ENCODE measurements at regions not wholly inside any gene's neighbourhood (a gene's known extent, or its start where the extent isn't known, plus 50 kb on each side); places are given as distances from the start of the nearest gene placed in this dataset.

DNA sequence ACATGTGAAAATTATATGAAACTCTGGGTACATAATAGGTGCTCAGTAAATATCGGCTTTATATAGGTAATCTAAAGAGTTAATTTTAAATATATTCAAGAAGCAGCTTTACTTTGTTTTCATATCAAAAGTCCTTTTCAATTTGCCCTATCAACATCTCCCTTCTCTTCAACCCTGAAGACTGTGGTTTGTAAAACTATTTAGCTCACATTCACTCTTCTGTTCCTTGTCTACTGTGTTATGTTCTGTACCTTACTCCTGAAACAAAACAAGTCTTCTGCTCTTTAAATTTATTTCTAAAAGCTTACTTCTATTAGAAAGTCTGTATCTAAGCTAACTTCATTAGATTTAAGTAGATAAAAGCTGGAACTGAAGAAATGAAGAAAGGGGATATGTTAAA is 301.7 kb upstream of the PMFBP1 start:
- intact Hi-C loops (cut with DNase I), result no loop called here
- H3K27ac ChIP-seq, result no peak overlapping the region
- no peaks in the 10 kb centered on the region for H3K9me3 ChIP-seq
- H3K27me3 ChIP-seq, result no peaks in the 10 kb centered on the region
- no peak overlapping the region for H3K4me3 ChIP-seq
- no peaks in the 10 kb centered on the region for H3K36me3 ChIP-seq
- TF ChIP-seq POLR2A (IDR thresholded peaks at IDR 0.05) (no peak), POLR2AphosphoS5 (IDR thresholded peaks at IDR 0.05; ENCODE audit: insufficient read depth in 1 of 2, low read depth in 1 of 2) (no peak)
- TF ChIP-seq, protein P1, sequence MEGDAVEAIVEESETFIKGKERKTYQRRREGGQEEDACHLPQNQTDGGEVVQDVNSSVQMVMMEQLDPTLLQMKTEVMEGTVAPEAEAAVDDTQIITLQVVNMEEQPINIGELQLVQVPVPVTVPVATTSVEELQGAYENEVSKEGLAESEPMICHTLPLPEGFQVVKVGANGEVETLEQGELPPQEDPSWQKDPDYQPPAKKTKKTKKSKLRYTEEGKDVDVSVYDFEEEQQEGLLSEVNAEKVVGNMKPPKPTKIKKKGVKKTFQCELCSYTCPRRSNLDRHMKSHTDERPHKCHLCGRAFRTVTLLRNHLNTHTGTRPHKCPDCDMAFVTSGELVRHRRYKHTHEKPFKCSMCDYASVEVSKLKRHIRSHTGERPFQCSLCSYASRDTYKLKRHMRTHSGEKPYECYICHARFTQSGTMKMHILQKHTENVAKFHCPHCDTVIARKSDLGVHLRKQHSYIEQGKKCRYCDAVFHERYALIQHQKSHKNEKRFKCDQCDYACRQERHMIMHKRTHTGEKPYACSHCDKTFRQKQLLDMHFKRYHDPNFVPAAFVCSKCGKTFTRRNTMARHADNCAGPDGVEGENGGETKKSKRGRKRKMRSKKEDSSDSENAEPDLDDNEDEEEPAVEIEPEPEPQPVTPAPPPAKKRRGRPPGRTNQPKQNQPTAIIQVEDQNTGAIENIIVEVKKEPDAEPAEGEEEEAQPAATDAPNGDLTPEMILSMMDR (IDR thresholded peaks at IDR 0.05), result no peak
- H3K4me1 ChIP-seq, result no peaks in the 10 kb centered on the region
- no peak for DNase-seq (ENCODE audit: extremely low spot score in 2 of 2)

DNA sequence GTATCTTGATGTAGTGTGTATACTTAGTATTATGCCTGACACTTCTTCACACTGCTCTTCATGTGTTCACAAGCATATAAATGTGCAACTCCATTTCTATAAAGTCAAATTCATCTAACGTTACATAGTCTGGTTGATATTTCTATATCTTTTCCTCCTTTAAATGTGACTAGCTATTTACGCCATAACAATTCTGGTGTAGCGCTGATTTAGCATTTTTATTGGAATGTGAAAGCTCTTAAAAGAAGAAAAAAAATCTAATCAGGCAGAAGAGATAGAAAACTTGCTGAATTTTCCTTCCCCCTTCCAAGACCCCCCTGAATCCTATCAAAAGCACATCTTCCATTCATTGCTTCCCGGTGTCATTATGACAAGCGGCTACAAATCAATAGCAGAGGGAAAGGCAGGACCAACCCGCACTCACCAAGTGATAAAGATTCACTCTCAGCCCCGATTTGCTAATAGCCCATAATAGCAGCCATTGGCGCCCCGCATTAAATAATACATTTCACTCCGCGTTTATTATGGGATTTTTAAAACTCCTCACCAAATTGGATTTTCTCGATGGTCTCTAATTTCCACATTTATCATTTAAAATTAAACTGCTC is 299.5 kb upstream of the PMFBP1 start:
- TF ChIP-seq POLR2AphosphoS5 (IDR thresholded peaks at IDR 0.05; ENCODE audit: insufficient read depth in 1 of 2, low read depth in 1 of 2) (no peak), POLR2A (IDR thresholded peaks at IDR 0.05) (no peak)
- TF ChIP-seq, protein P1 (IDR thresholded peaks at IDR 0.05), result no peak
- intact Hi-C loops (cut with DNase I), result no loop called here
- no peaks in the 10 kb centered on the region for H3K27me3 ChIP-seq
- H3K36me3 ChIP-seq, result no peaks in the 10 kb centered on the region
- H3K9me3 ChIP-seq, result no peaks in the 10 kb centered on the region
- no peak for DNase-seq (ENCODE audit: extremely low spot score in 2 of 2)
- no peak overlapping the region for H3K27ac ChIP-seq
- H3K4me1 ChIP-seq, result no peaks in the 10 kb centered on the region
- H3K4me3 ChIP-seq, result no peak overlapping the region

DNA sequence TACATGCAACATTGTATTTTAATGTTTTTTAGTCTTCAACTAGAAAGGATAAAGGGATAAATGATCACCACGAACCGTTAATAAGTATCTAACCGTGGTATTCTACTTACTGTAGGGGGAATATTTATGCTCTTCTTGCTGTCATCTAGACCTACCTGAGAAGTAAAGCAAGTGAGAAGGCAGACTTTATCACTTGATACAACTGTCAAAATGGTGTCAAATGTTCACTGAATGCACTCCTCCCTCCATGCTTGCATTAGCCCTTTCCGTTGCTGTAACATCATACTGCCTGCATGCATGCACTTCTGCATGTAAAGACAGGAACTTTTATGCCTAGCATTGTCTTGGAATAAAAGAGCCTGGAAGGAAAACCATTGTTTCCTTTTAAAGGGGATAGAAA is 298.6 kb upstream of the PMFBP1 start:
- no peak for DNase-seq (ENCODE audit: extremely low spot score in 2 of 2)

DNA sequence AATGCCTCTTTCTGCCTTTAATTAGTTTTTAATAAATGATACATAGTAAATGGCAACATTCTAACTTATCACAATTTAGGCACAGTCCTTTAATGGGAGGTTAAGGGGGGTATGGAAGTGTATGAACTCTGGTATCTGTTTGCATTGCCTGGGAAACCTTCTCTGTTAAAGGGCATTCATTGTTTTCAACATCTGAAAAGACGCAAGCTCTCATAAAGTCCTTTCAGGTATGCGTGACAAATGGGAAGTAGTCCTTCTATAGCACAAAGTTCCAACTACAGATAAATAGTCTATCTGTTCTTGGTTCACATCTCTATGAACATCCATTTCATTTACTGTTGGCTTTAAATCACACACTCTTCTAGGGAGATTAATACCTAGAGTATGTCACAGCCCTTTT is 298.0 kb upstream of the PMFBP1 start:
- H3K9me3 ChIP-seq, result no peaks in the 10 kb centered on the region
- H3K4me3 ChIP-seq, result no peak overlapping the region
- intact Hi-C loops (cut with DNase I), result no loop called here
- TF ChIP-seq, protein P1 (IDR thresholded peaks at IDR 0.05), result no peak
- TF ChIP-seq POLR2AphosphoS5 (IDR thresholded peaks at IDR 0.05; ENCODE audit: insufficient read depth in 1 of 2, low read depth in 1 of 2) (no peak), POLR2A (IDR thresholded peaks at IDR 0.05) (no peak)
- H3K4me1 ChIP-seq, result no peaks in the 10 kb centered on the region
- H3K36me3 ChIP-seq, result no peaks in the 10 kb centered on the region
- H3K27ac ChIP-seq, result no peak overlapping the region
- no peaks in the 10 kb centered on the region for H3K27me3 ChIP-seq
- no peak for DNase-seq (ENCODE audit: extremely low spot score in 2 of 2)

More for the DNA sequence above, 298.6 kb upstream of the PMFBP1 start:
- no peaks in the 10 kb centered on the region for H3K9me3 ChIP-seq
- no peaks in the 10 kb centered on the region for H3K4me1 ChIP-seq
- intact Hi-C loops (cut with DNase I), result no loop called here
- H3K27me3 ChIP-seq, result no peaks in the 10 kb centered on the region
- no peak overlapping the region for H3K27ac ChIP-seq
- no peak overlapping the region for H3K4me3 ChIP-seq
- TF ChIP-seq POLR2A (IDR thresholded peaks at IDR 0.05) (no peak), POLR2AphosphoS5 (IDR thresholded peaks at IDR 0.05; ENCODE audit: insufficient read depth in 1 of 2, low read depth in 1 of 2) (no peak)
- TF ChIP-seq, protein P1 (IDR thresholded peaks at IDR 0.05), result no peak
- no peaks in the 10 kb centered on the region for H3K36me3 ChIP-seq

DNA sequence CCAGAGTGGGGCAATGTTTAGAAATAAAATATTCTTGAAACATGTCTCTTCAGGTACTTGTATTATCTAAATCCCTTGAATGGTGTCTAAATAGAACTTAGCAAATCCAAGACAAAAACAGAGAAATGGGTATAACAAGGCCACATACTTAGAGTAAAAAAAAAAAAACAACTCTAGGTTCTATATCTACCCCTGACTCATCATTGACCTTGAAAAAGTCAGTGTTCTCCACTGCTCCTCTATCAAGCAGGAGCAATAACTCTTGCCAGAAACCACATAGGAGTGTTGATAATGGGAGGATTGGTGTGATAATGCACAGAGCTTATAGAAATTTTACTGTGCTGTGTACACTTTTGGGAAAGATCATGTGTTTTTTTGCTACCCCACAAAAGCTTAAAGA is 296.6 kb upstream of the PMFBP1 start:
- Histone ChIP-seq H3K36me3 (no peaks in the 10 kb centered on the region), H3K4me1 (no peaks in the 10 kb centered on the region), H3K9me3 (no peaks in the 10 kb centered on the region), H3K27me3 (no peaks in the 10 kb centered on the region), H3K4me3 (no peak overlapping the region), H3K27ac (no peak overlapping the region)
- TF ChIP-seq POLR2AphosphoS5 (IDR thresholded peaks at IDR 0.05; ENCODE audit: insufficient read depth in 1 of 2, low read depth in 1 of 2), result no peak
- no peak for TF ChIP-seq POLR2A (IDR thresholded peaks at IDR 0.05)
- TF ChIP-seq, protein P1 (IDR thresholded peaks at IDR 0.05), result no peak
- intact Hi-C loops (cut with DNase I), result no loop called here
- no peak for DNase-seq (ENCODE audit: extremely low spot score in 2 of 2)

Data from vagina (tissue), 2 donors.